ENCODE measurements at regions not wholly inside any gene's neighbourhood (a gene's known extent, or its start where the extent isn't known, plus 50 kb on each side); places are given as distances from the start of the nearest gene placed in this dataset.

GRCh38 chr2:129729646-129730045 is 249.8 kb upstream of the RAB6C start (continued):
- no peak for TF ChIP-seq AR (CRISPR knock-in tag; IDR thresholded peaks at IDR 0.05)
- no peak for TF ChIP-seq MXD4 (CRISPR knock-in tag; IDR thresholded peaks at IDR 0.05; ENCODE audit: borderline replicate concordance)

- CTCF ChIA-PET: interaction anchor here (0.7 to 1.1 kb wide), 2 partner anchors 14 to 193 kb away, joined by 3 to 4 read pairs; no protein-coding TSS in a partner anchor
- no peak for DNase-seq (ENCODE audit: low spot score)
- POLR2A ChIA-PET: no interaction called here
These were observed 248.5 kb upstream of the RAB6C start for GRCh38 chr2:129730979-129731378.

GRCh38 chr2:129731907-129732629 is 247.4 kb upstream of the RAB6C start:
- ChIA-PET CTCF (interaction anchor here (1.1 kb wide), 1 partner anchor 33 kb away, joined by 3 read pairs; no protein-coding TSS in a partner anchor), POLR2A (no interaction called here)
- H3K4me1 Mint-ChIP-seq: peaks cover 14% of the 10 kb centered on the region
- no peak overlapping the region for H3K4me3 Mint-ChIP-seq
- H3K27ac Mint-ChIP-seq: no peak overlapping the region
- no peaks in the 10 kb centered on the region for H3K9me3 Mint-ChIP-seq
- H3K27me3 Mint-ChIP-seq (ENCODE audit: low read depth): no peaks in the 10 kb centered on the region
- no peaks in the 10 kb centered on the region for H3K36me3 Mint-ChIP-seq
- DNase-seq (ENCODE audit: low spot score): no peak
- ATAC-seq: no peak
- no peak for TF ChIP-seq HMGXB4 (CRISPR knock-in tag; IDR thresholded peaks at IDR 0.05)
- no peak for TF ChIP-seq MXD4 (CRISPR knock-in tag; IDR thresholded peaks at IDR 0.05; ENCODE audit: borderline replicate concordance)
- no peak for TF ChIP-seq FOXJ3 (CRISPR knock-in tag; IDR thresholded peaks at IDR 0.05; ENCODE audit: borderline replicate concordance)
- no peak for TF ChIP-seq ATF6 (CRISPR knock-in tag; IDR thresholded peaks at IDR 0.05)
- TF ChIP-seq ETV6 (CRISPR knock-in tag; IDR thresholded peaks at IDR 0.05): no peak
- no peak for TF ChIP-seq ZMAT4 (CRISPR knock-in tag; IDR thresholded peaks at IDR 0.05)
- TF ChIP-seq FOXK1 (CRISPR knock-in tag; IDR thresholded peaks at IDR 0.05): no peak
- TF ChIP-seq HMGA2 (CRISPR knock-in tag; IDR thresholded peaks at IDR 0.05): no peak
- TF ChIP-seq ZNF219 (CRISPR knock-in tag; IDR thresholded peaks at IDR 0.05; ENCODE audit: borderline replicate concordance): no peak

More at GRCh38 chr2:129730979-129731378, 248.5 kb upstream of the RAB6C start:
- Mint-ChIP-seq H3K27ac (no peak overlapping the region), H3K4me3 (no peak overlapping the region), H3K4me1 (peaks cover 14% of the 10 kb centered on the region), H3K27me3 (ENCODE audit: low read depth) (no peaks in the 10 kb centered on the region), H3K9me3 (no peaks in the 10 kb centered on the region), H3K36me3 (no peaks in the 10 kb centered on the region)
- no peak for TF ChIP-seq CTCF (IDR thresholded peaks at IDR 0.05)
- no peak for TF ChIP-seq ERG (CRISPR knock-in tag; IDR thresholded peaks at IDR 0.05)
- no peak for TF ChIP-seq TEAD4 (CRISPR knock-in tag; IDR thresholded peaks at IDR 0.05)
- no peak for TF ChIP-seq NFATC4 (CRISPR knock-in tag; IDR thresholded peaks at IDR 0.05)
- no peak for TF ChIP-seq ZMAT4 (CRISPR knock-in tag; IDR thresholded peaks at IDR 0.05)
- no peak for ATAC-seq
